ENCODE measurements at regions not wholly inside any gene's neighbourhood (a gene's known extent, or its start where the extent isn't known, plus 50 kb on each side); places are given as distances from the start of the nearest gene placed in this dataset.
A peak's percentile ranks its signal among the peaks of the same experiment; 100 is the strongest.

DNA sequence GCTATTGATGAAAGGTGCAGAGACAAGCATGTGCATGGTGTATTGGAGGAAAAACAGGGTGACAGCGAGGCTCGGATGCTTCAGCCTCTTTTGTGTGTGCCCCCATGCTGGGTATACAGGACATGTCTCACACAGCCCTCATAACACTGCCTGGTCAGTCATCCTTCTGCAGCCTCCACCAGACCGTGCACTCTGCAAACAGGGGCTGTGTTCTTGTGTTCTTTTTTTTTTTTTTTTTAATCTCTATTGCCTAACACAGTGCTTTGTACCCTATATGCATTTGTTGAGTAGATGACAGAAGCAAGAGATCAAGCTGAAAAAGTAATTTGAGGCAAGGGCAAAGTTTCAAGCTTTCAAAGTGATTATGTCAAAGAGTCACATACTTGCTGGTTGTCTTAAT, 367.2 kb upstream of the SLITRK1 start:
- DNase-seq (ENCODE audit: insufficient read length, low spot score), result no peak
- TF ChIP-seq, protein P1, sequence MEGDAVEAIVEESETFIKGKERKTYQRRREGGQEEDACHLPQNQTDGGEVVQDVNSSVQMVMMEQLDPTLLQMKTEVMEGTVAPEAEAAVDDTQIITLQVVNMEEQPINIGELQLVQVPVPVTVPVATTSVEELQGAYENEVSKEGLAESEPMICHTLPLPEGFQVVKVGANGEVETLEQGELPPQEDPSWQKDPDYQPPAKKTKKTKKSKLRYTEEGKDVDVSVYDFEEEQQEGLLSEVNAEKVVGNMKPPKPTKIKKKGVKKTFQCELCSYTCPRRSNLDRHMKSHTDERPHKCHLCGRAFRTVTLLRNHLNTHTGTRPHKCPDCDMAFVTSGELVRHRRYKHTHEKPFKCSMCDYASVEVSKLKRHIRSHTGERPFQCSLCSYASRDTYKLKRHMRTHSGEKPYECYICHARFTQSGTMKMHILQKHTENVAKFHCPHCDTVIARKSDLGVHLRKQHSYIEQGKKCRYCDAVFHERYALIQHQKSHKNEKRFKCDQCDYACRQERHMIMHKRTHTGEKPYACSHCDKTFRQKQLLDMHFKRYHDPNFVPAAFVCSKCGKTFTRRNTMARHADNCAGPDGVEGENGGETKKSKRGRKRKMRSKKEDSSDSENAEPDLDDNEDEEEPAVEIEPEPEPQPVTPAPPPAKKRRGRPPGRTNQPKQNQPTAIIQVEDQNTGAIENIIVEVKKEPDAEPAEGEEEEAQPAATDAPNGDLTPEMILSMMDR (IDR thresholded peaks at IDR 0.05; ENCODE audit: insufficient read depth, missing control alignments), result no peak
- no peak for FAIRE-seq

DNA sequence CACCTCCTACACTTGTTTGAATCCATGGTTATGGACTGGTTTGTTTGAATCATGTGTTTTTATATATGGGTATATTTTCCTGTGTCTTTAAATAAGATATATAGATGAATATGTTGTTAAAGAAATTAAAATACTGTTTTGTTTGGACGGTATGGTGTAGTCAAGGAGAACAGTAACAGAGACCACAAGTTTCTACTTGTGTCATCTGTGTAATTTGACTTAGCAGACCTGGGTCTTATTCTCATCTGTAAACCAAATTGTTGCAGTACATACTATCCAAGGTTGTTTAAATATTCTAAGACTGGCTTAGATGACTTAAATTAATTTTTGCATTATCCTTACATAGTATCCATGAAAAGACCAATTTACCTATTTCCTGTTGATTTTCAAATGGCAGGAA, 361.1 kb upstream of the SLITRK1 start:
- no peak for FAIRE-seq
- no peak for DNase-seq (ENCODE audit: insufficient read length, low spot score)
- TF ChIP-seq, protein P1 (IDR thresholded peaks at IDR 0.05; ENCODE audit: insufficient read depth, missing control alignments), result no peak

DNA sequence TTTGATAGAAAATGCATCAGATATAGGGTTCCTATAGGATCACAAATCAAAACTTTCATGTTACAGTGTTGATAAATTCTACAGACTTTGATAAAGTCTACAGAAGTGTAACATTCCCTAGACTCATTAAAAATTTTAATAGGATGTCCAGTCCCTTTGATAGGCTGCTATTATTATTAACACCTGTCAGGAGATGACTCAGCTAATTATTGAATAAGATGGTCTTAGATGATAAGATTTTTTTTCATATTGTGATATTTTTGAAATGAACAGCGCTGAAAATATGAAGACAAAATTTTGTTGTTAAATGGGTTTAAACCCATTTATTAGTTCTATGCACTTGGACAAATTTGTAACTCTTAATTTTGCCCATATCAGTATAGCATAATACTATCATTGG, 356.8 kb upstream of the SLITRK1 start:
- DNase-seq (ENCODE audit: insufficient read length, low spot score), result no peak
- TF ChIP-seq, protein P1 (IDR thresholded peaks at IDR 0.05; ENCODE audit: insufficient read depth, missing control alignments), result no peak
- FAIRE-seq, result no peak

DNA sequence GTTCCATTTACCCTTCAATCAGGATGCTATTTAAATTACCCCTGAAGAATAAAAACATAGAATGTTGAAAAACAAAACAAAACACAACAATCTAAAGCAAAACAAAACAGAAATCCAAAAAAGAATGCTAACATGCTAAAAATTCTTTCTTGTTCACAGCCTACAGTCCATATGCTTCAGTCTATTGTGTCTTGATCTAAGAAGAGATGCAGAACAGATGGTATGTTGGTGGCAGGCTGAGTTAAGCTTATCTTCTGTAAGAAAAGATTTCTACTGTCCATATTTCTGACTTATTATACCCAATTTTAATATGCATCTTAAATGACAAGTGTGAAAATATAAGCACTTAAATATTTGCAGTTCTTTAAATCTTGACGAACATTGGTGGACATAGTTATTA, 356.1 kb upstream of the SLITRK1 start:
- FAIRE-seq (peak; percentile 94), DNase-seq (ENCODE audit: insufficient read length, low spot score) (no peak)
- TF ChIP-seq, protein P1 (IDR thresholded peaks at IDR 0.05; ENCODE audit: insufficient read depth, missing control alignments), result no peak

DNA sequence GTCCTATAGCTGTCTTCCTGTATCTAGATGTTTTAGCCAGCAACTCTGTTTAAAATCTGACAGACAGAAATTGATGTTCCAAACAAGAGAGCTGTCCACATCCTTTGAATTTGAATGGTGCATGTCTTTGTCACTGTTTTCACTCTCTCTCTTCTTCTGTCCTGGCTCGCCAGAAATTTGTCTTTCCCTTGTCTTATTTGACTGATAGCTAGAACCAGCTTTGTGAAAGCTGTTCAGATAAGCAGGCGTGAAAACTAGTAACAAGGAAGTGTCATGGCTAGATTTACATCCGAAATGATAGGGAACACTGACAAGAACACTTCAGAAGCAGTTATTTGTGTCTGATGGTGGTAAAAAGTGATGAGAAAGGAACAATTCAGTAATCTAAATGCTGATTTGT, 354.9 kb upstream of the SLITRK1 start:
- TF ChIP-seq, protein P1 (IDR thresholded peaks at IDR 0.05; ENCODE audit: insufficient read depth, missing control alignments), result no peak
- FAIRE-seq, result peak; percentile 88

DNA sequence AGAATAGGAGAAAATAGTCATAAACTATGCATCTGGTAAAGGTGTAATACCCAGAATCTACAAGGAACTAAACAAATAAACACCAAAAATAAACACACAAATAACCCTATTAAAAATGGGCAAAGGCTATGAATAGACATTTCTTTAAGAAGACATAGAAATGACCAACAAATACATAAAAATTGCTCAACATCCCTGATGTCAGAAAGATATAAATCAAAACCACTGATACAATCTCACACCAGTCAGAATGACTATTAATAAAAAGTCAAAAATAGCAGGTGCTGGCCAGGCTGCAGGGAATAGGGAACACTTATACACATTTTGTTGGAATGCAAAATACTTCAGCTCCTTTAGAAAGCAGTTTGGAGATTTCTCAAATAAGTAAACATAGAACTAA, 352.1 kb upstream of the SLITRK1 start:
- TF ChIP-seq, protein P1 (IDR thresholded peaks at IDR 0.05; ENCODE audit: insufficient read depth, missing control alignments), result no peak
- DNase-seq (ENCODE audit: insufficient read length, low spot score), result no peak
- FAIRE-seq, result no peak

More for the DNA sequence above, 354.9 kb upstream of the SLITRK1 start:
- DNase-seq (ENCODE audit: insufficient read length, low spot score), result no peak

DNA sequence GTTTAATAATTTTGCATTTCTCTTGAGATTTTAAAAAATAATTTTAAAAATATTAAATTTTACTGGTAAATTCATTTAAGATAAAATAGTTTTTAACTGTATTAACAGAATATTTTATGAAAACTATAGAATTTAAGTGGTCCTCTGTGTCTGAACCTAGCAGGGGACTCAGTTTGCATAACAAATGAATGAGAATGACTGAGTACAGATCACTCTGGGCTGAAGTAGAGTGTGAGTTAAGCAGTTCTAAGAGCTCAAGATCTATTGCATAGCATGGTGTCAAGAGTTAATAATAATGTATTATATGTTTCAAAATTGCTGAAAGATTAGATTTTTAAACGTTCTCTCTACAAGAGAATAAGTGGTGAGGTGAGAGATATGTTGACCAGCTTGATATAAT, 348.3 kb upstream of the SLITRK1 start:
- DNase-seq (ENCODE audit: insufficient read length, low spot score) (no peak), FAIRE-seq (no peak)
- TF ChIP-seq, protein P1 (IDR thresholded peaks at IDR 0.05; ENCODE audit: insufficient read depth, missing control alignments), result no peak
